ENCODE measurements at regions not wholly inside any gene's neighbourhood (a gene's known extent, or its start where the extent isn't known, plus 50 kb on each side); places are given as distances from the start of the nearest gene placed in this dataset.

GRCh38 chr13:76816394-76816793, 69.8 kb downstream of the KCTD12 start:
- no peak for TF ChIP-seq POLR2A (IDR thresholded peaks at IDR 0.05; ENCODE audit: extremely low read depth, insufficient read length)
- no peak for TF ChIP-seq MYC (IDR thresholded peaks at IDR 0.05; ENCODE audit: low read depth, low read length)
- TF ChIP-seq CTCF (IDR thresholded peaks at IDR 0.05; ENCODE audit: low read depth, low read length): no peak
- TF ChIP-seq MAX (IDR thresholded peaks at IDR 0.05; ENCODE audit: low read depth, low read length): no peak
